GM21526 (cell line): ENCODE measurements at regions not wholly inside any gene's neighbourhood (a gene's known extent, or its start where the extent isn't known, plus 50 kb on each side); places are given as distances from the start of the nearest gene placed in this dataset.

Experiments used
- ATAC-seq: cut with Tn5 transposase; IDR thresholded peaks from one replicate; pipeline ENCODE4 v1.9.1; 2021; ENCODE audit warnings: moderate library complexity; ENCODE audit not compliant: unreplicated experiment, low FRiP score

- no peak for ATAC-seq
These were observed 910.7 kb downstream of the TFAP2A start for GRCh38 chr6:9504191-9504590.

DNA sequence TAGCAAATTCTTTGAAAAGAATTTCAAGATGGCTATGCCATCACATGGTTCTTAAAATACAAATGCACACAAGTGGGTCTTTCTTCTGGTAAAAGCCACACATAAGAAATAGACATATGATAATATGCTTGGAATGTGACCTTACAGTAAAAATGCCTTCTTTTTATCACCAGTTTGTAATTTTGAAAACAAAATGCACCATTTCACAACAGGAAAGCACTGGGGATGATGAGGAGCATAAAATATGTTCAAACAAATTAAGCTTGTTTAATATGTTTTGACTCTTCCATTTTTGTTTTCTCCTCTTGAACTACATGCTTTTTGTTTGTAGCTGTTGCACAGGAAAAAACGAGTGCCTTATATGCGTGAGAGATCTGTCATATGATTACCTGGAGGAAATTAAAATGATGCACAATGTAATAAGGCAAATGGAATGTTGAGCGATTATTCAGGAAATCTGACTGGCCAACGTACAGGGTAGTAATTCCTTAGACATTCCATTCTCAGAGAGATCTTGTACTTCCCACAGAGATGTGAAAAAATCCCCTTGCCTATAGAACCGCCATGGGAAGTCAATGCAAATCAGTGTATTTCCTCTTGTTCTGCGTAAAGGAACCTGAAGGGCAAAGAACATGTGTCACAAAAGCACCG is 911.6 kb downstream of the TFAP2A start:
- no peak for ATAC-seq

- ATAC-seq = no peak
These were observed 915.2 kb downstream of the TFAP2A start for GRCh38 chr6:9499709-9500108.

- ATAC-seq = no peak
These were observed 918.0 kb downstream of the TFAP2A start for GRCh38 chr6:9496837-9497236.

GRCh38 chr6:9494864-9495263 is 920.0 kb downstream of the TFAP2A start:
- no peak for ATAC-seq

- no peak for ATAC-seq
These were observed 922.1 kb downstream of the TFAP2A start for GRCh38 chr6:9492790-9493189.

DNA sequence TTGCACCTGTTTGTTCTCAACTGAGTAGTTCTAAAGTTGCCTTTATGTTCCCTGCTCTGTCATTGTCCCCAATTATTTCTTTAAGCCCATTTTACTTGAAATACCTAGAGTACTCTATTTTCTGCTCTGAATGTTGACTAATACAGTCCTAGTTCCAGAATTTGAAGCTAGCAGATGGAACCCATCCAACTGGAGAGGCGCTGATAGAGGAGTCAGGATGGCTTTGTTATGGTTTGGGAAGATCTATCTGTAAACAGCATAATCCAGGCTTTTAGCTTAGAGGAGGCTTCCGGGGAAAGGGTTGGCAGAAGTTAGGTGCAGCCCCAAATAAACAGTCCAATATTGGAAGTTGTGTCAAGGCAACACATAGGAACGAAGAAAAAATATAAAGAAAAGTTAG is 927.7 kb downstream of the TFAP2A start:
- ATAC-seq = no peak

DNA sequence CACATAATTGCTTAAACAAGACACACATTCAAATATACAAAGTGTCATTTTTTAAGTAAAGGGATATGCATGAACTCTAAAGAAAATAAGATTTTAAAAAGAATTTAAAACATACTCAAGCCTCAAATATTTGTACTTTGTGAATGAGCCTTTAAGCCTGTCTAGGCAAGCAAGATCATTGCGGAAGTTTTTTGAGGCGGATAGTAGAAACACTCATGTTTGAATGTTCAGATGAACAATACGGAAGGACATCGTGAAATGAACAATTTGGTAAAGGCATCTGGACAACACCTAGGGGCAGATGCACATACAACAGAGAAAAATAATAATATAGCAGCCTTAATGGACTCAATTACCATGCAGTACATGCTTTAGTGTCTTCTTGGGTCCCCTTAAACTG is 928.9 kb downstream of the TFAP2A start:
- ATAC-seq = no peak

DNA sequence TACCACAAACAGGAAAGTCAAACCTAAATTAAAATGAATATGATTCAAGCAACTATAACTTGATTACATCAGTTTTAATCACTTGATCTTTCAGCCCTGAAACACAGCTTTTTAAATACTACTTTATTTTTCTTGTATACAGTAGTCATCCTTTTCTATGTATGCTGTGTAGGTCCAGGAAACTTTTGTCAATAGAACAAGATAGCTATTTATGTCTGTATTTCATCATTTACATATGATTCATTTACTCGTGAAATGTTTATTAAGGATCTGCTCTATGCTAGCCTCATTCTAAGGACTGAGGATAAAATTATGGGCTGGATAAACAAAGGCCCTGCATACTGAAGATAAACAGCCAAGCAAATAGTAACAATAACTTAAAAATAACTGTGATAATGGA is 930.2 kb downstream of the TFAP2A start:
- no peak for ATAC-seq

DNA sequence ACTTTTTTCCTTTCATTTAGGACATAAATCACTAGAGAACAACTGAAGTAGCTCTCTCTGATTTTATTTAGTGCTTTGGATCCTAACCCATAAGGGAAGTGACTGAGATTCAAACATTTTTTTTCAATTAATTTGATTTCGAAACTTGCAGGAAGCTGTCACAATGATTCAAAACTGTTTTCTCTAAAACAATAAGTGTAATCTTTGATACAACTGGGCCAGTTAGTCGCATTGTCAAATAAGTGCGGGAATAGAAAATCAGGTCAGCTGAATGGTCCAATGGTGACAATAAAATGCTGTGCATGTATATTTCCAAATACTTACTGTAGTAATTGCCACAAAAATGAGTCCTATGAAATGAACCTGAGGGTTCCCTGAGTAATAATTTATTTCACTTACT is 930.8 kb downstream of the TFAP2A start:
- ATAC-seq = no peak

GRCh38 chr6:9482030-9482738 is 932.7 kb downstream of the TFAP2A start:
- ATAC-seq = no peak

DNA sequence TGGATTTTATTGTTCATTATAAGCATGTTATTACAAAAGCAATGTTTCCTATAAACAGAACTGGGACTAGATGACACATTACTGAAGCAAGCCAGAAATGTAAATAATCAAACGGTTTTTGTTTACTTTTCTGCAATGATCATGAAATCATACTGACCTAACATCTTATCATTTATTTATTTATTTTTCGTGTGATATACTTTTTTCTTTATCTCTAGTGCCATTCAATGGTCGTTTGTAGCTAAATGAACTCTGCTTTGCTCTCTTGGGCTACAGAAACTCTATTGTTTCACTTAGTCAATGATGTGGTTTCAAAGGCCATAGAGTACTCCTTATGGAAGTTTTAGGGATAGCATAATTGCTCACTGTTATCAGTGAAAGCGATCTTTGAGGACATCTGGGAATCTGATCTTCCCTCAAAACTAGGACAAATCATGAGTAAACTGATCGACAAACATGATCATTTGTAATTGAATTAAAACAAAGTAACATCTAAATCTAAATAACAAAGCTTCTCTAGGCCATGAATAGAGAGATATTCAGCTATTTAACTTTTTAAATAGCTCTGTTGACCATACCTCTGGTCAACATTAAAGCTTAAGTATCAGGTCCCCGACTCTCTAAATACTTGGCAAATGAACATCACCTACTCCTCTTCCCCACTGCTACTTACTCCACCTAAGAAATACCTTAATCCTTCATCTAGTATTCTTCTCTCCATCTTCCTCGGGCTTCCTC is 933.4 kb downstream of the TFAP2A start:
- no peak for ATAC-seq

DNA sequence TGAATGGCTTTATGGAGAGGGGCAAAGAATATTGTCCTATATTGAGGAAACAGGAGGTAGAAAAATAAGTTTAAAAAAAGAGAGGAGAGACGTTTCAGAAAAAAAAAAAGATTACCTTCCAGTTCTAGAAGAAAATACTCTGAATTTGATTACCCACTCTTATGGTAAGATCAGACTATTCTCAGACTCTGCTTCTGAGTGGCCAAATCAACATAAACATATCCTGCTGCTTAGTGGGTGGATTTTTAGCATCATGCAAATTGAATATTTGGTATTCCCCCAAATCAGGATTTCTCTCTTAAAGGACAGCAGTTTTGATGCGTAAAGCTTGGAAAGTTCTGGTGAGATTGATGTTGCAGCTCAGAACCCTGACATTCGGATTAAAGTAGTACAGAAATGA is 946.6 kb downstream of the TFAP2A start:
- ATAC-seq = no peak

GRCh38 chr6:9467741-9468140 is 947.1 kb downstream of the TFAP2A start:
- no peak for ATAC-seq

- ATAC-seq = no peak
These were observed 950.3 kb downstream of the TFAP2A start for GRCh38 chr6:9464583-9464982.

DNA sequence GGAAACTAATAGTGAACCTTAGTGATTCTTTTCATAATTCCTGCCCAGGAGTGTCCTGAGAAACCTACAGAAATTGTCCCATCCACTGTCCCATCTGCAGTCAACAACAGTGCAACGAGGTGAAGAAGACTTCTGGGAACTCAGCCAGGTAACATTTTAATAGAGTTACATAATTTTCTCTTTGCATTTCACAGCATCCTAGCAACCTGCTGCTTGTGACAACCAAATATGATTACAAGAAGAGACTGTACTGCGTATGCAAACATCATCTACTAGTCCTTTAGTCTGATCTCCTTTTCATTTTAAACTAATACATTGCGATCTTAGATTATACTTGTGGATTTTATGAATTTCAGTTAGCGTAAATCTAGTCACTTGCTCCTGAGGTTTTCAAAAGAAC is 951.6 kb downstream of the TFAP2A start:
- ATAC-seq = no peak

DNA sequence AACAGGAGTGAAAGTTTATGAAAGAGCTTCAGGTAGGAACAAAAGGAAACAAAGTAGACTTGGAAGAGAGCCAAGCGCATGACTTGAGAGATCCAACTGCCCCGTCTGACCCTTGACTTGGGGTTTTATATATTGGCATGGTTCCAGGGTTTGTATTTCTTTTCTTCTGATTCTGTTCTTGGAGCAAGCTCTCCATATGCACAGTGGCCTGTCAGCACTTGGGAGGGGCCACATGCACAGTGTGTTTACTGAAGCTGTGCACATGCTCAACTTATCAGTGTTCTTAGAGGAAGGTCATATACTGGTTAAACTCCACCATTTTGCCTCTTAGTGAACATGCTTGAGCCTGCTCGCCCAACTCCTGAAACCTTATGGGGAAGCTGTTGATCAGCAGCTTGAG is 953.7 kb downstream of the TFAP2A start:
- ATAC-seq = no peak

DNA sequence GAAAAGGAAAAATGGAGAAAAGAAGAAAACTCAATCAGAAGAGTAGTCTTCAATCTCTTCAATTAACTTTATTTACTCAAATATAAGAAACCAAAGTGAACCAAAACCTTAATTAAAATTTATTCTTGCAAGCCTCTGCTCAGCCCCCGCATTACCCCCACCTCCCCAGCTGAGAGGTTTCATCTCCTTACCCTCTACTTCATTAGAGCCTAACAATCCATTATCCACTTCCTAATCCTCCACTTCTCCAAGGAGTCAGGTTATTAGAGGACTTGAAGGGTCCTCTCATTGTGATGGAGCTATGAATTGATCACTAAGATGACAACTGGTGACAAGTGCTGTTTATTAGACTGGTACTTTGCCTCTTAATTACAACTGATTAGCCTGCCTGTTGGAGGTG is 956.5 kb downstream of the TFAP2A start:
- ATAC-seq = no peak

GRCh38 chr6:9455864-9456658 is 958.8 kb downstream of the TFAP2A start:
- ATAC-seq = no peak

GRCh38 chr6:9439621-9440330 is 975.1 kb downstream of the TFAP2A start:
- ATAC-seq = no peak
